Glomerular endothelial cell (primary cell): ENCODE measurements at regions not wholly inside any gene's neighbourhood (a gene's known extent, or its start where the extent isn't known, plus 50 kb on each side); places are given as distances from the start of the nearest gene placed in this dataset.
"Not testable (repeated sequence)": the region's sequence is repeated elsewhere in the genome, so short reads cannot be mapped to it uniquely, and the experiment has no call there.

Experiments used
- DNase-seq: peaks from one replicate; pipeline ENCODE4 v3.0.0-alpha.2; 2011; ENCODE audit warnings: low read depth, low spot score; ENCODE audit errors: extremely low read depth

- DNase-seq: not testable (repeated sequence)
Observed at GRCh38 chr3:118162627-118163588, 871.7 kb downstream of the IGSF11 start.

- no peak for DNase-seq
Observed at GRCh38 chr3:118165413-118165812, 869.2 kb downstream of the IGSF11 start.

GRCh38 chr3:118167571-118167970, 867.1 kb downstream of the IGSF11 start:
- no peak for DNase-seq

- no peak for DNase-seq
Observed at GRCh38 chr3:118168175-118168574, 866.5 kb downstream of the IGSF11 start.

- no peak for DNase-seq
Observed at GRCh38 chr3:118171236-118171852, 863.3 kb downstream of the IGSF11 start.

GRCh38 chr3:118180853-118181252, 853.8 kb downstream of the IGSF11 start:
- no peak for DNase-seq

GRCh38 chr3:118181274-118181673, 853.4 kb downstream of the IGSF11 start:
- no peak for DNase-seq

- DNase-seq: no peak
Observed at GRCh38 chr3:118186051-118186450, 848.6 kb downstream of the IGSF11 start.

- DNase-seq: no peak
Observed at GRCh38 chr3:118187221-118187620, 847.4 kb downstream of the IGSF11 start.

- no peak for DNase-seq
Observed at GRCh38 chr3:118196183-118196582, 838.5 kb downstream of the IGSF11 start.

- no peak for DNase-seq
Observed at GRCh38 chr3:118199044-118199443, 835.6 kb downstream of the IGSF11 start.

GRCh38 chr3:118204052-118204656, 830.5 kb downstream of the IGSF11 start:
- DNase-seq: no peak

- DNase-seq: no peak
Observed at GRCh38 chr3:118207271-118207670, 827.4 kb downstream of the IGSF11 start.

GRCh38 chr3:118208642-118209041, 826.0 kb downstream of the IGSF11 start:
- DNase-seq: no peak

- no peak for DNase-seq
Observed at GRCh38 chr3:118213892-118214291, 820.8 kb downstream of the IGSF11 start.

- DNase-seq: no peak
Observed at GRCh38 chr3:118226206-118226605, 808.4 kb downstream of the IGSF11 start.

GRCh38 chr3:118227191-118227590, 807.5 kb downstream of the IGSF11 start:
- DNase-seq: no peak

- DNase-seq: no peak
Observed at GRCh38 chr3:118228151-118228550, 806.5 kb downstream of the IGSF11 start.

- DNase-seq: no peak
Observed at GRCh38 chr3:118229196-118229595, 805.5 kb downstream of the IGSF11 start.

- DNase-seq: no peak
Observed at GRCh38 chr3:118231578-118231977, 803.1 kb downstream of the IGSF11 start.

- no peak for DNase-seq
Observed at GRCh38 chr3:118239253-118239652, 795.4 kb downstream of the IGSF11 start.

GRCh38 chr3:118244761-118245160, 789.9 kb downstream of the IGSF11 start:
- no peak for DNase-seq
